Mesendoderm (in vitro differentiated cells): ENCODE measurements at regions not wholly inside any gene's neighbourhood (a gene's known extent, or its start where the extent isn't known, plus 50 kb on each side); places are given as distances from the start of the nearest gene placed in this dataset.

Source experiments
- DNase-seq: peaks from one replicate; pipeline ENCODE4 v3.0.0; 2013
- H2AK5ac ChIP-seq: 2 replicates; pipeline ENCODE4 v1.6.1; 2013; ENCODE audit warnings: low read length, inconsistent platforms
- H2BK120ac ChIP-seq: 2 replicates; pipeline ENCODE4 v1.6.1; 2013; ENCODE audit warnings: low read depth, mild to moderate bottlenecking, low read length, moderate library complexity, mixed read lengths
- H2BK15ac ChIP-seq: replicated peaks from 2 replicates; pipeline ENCODE4 v1.6.1; 2013; ENCODE audit warnings: low read depth, mild to moderate bottlenecking, moderate library complexity
- H2BK5ac ChIP-seq: 2 replicates; pipeline ENCODE4 v1.6.1; 2013; ENCODE audit warnings: low read length, inconsistent platforms
- H3K18ac ChIP-seq: 2 replicates; pipeline ENCODE4 v1.6.1; 2013; ENCODE audit warnings: mild to moderate bottlenecking, low read length, mixed read lengths
- H3K23ac ChIP-seq: one replicate; pipeline ENCODE4 v1.6.1; 2013; ENCODE audit warnings: low read length
- H3K27ac ChIP-seq: 2 replicates; pipeline ENCODE4 v1.5.1; 2013; ENCODE audit warnings: low read depth, mild to moderate bottlenecking, inconsistent platforms, low read length, moderate library complexity
- H3K27me3 ChIP-seq: 2 replicates; pipeline ENCODE4 v1.6.1; 2013; ENCODE audit warnings: low read length, control low read depth, mild to moderate bottlenecking, inconsistent platforms; ENCODE audit not compliant: insufficient read depth, poor library complexity
- H3K36me3 ChIP-seq: 2 replicates; pipeline ENCODE4 v1.6.1; 2013; ENCODE audit warnings: low read length, inconsistent platforms; ENCODE audit not compliant: control insufficient read depth, insufficient read depth
- H3K4ac ChIP-seq: one replicate; pipeline ENCODE4 v1.6.1; 2013; ENCODE audit warnings: low read depth, mild to moderate bottlenecking, low read length, moderate library complexity
- H3K4me1 ChIP-seq: 2 replicates; pipeline ENCODE4 v1.6.1; 2013; ENCODE audit warnings: low read depth, low read length, inconsistent platforms; ENCODE audit not compliant: control insufficient read depth
- H3K4me2 ChIP-seq: 2 replicates; pipeline ENCODE4 v1.6.1; 2013; ENCODE audit warnings: low read length
- H3K4me3 ChIP-seq: 2 replicates; pipeline ENCODE4 v1.5.1; 2013; ENCODE audit warnings: mild to moderate bottlenecking, low read length
- H3K56ac ChIP-seq: one replicate; pipeline ENCODE4 v1.6.1; 2013; ENCODE audit warnings: low read length
- H3K79me1 ChIP-seq: 2 replicates; pipeline ENCODE4 v1.6.1; 2013; ENCODE audit warnings: low read length, inconsistent platforms
- H3K79me2 ChIP-seq: 2 replicates; pipeline ENCODE4 v1.6.1; 2013; ENCODE audit warnings: mild to moderate bottlenecking, low read length; ENCODE audit not compliant: control insufficient read depth, insufficient read depth
- H3K9ac ChIP-seq: 2 replicates; pipeline ENCODE4 v1.6.1; 2013; ENCODE audit warnings: low read length, inconsistent platforms
- H4K5ac ChIP-seq: one replicate; pipeline ENCODE4 v1.6.1; 2013; ENCODE audit warnings: low read length
- H4K8ac ChIP-seq: one replicate; pipeline ENCODE4 v1.6.1; 2013; ENCODE audit warnings: low read depth, mild to moderate bottlenecking, control low read depth, low read length, moderate library complexity
- WGBS: extraction: QIAGEN DNeasy Blood & Tissue Kit; methylation state at CpG from one replicate; pipeline ENCODE4 v1.1.7; 2013; ENCODE audit warnings: low lambda C conversion rate, missing lambda C conversion rate; ENCODE audit not compliant: insufficient coverage; ENCODE audit errors: extremely low coverage; 5-methylcytosine and 5-hydroxymethylcytosine counted together

GRCh38 chr22:48084041-48084728 lies 1321.7 kb downstream of the TBC1D22A start:
- Histone ChIP-seq H3K79me2 (no peaks in the 10 kb centered on the region), H3K4ac (no peak overlapping the region), H3K9ac (no peak overlapping the region), H3K4me2 (no peak overlapping the region), H3K56ac (no peak overlapping the region), H3K36me3 (no peaks in the 10 kb centered on the region), H3K4me3 (no peak overlapping the region), H3K23ac (no peak overlapping the region), H2AK5ac (no peak overlapping the region), H2BK5ac (no peak overlapping the region), H4K8ac (no peak overlapping the region), H3K27ac (no peak overlapping the region), H3K79me1 (no peaks in the 10 kb centered on the region), H3K4me1 (no peaks in the 10 kb centered on the region), H4K5ac (no peak overlapping the region), H3K18ac (no peak overlapping the region), H2BK120ac (no peak overlapping the region), H3K27me3 (no peaks in the 10 kb centered on the region), H2BK15ac (no peak overlapping the region)
- peak; percentile 21 for DNase-seq
- no CpG with 5 or more reads among the region's 13 CpGs for WGBS

GRCh38 chr22:48083502-48083901 lies 1321.1 kb downstream of the TBC1D22A start:
- no CpG with 5 or more reads among the region's 10 CpGs for whole genome bisulfite sequencing

GRCh38 chr22:48082284-48082683 lies 1319.8 kb downstream of the TBC1D22A start:
- Histone ChIP-seq H2AK5ac (no peak overlapping the region), H3K79me2 (no peaks in the 10 kb centered on the region), H3K4ac (no peak overlapping the region), H3K9ac (no peak overlapping the region), H3K23ac (no peak overlapping the region), H3K79me1 (no peaks in the 10 kb centered on the region), H4K5ac (no peak overlapping the region), H4K8ac (no peak overlapping the region), H3K4me3 (no peak overlapping the region), H3K27me3 (no peaks in the 10 kb centered on the region), H3K18ac (no peak overlapping the region), H3K4me2 (no peak overlapping the region), H3K56ac (no peak overlapping the region), H3K4me1 (no peaks in the 10 kb centered on the region), H2BK5ac (no peak overlapping the region), H3K27ac (no peak overlapping the region), H2BK15ac (no peak overlapping the region), H2BK120ac (no peak overlapping the region), H3K36me3 (no peaks in the 10 kb centered on the region)
- WGBS, result no CpG with 5 or more reads among the region's 6 CpGs
- DNase-seq, result no peak

More at GRCh38 chr22:48083502-48083901, 1321.1 kb downstream of the TBC1D22A start:
- no peak overlapping the region for H3K18ac ChIP-seq
- no peaks in the 10 kb centered on the region for H3K4me1 ChIP-seq
- no peak overlapping the region for H2BK120ac ChIP-seq
- H2BK5ac ChIP-seq, result no peak overlapping the region
- no peak overlapping the region for H3K56ac ChIP-seq
- H3K27me3 ChIP-seq, result no peaks in the 10 kb centered on the region
- no peak overlapping the region for H3K27ac ChIP-seq
- no peak overlapping the region for H4K5ac ChIP-seq
- no peak overlapping the region for H3K4ac ChIP-seq
- H3K23ac ChIP-seq, result no peak overlapping the region
- no peak overlapping the region for H3K4me3 ChIP-seq
- no peak overlapping the region for H2BK15ac ChIP-seq
- no peak overlapping the region for H3K9ac ChIP-seq
- no peaks in the 10 kb centered on the region for H3K79me2 ChIP-seq
- H2AK5ac ChIP-seq, result no peak overlapping the region
- no peak overlapping the region for H3K4me2 ChIP-seq
- no peak overlapping the region for H4K8ac ChIP-seq
- no peak for DNase-seq
- no peaks in the 10 kb centered on the region for H3K36me3 ChIP-seq
- H3K79me1 ChIP-seq, result no peaks in the 10 kb centered on the region

- H3K9ac ChIP-seq, result no peak overlapping the region
- no peaks in the 10 kb centered on the region for H3K79me1 ChIP-seq
- H4K8ac ChIP-seq, result no peak overlapping the region
- H2BK120ac ChIP-seq, result no peak overlapping the region
- no peaks in the 10 kb centered on the region for H3K27me3 ChIP-seq
- H3K56ac ChIP-seq, result no peak overlapping the region
- H3K4ac ChIP-seq, result no peak overlapping the region
- WGBS, result no CpG with 5 or more reads among the region's 16 CpGs
- no peaks in the 10 kb centered on the region for H3K36me3 ChIP-seq
- no peak for DNase-seq
- H3K79me2 ChIP-seq, result no peaks in the 10 kb centered on the region
- no peak overlapping the region for H2AK5ac ChIP-seq
- no peak overlapping the region for H2BK5ac ChIP-seq
- H3K23ac ChIP-seq, result no peak overlapping the region
- H3K27ac ChIP-seq, result no peak overlapping the region
- H3K18ac ChIP-seq, result no peak overlapping the region
- H3K4me2 ChIP-seq, result no peak overlapping the region
- no peak overlapping the region for H2BK15ac ChIP-seq
- no peaks in the 10 kb centered on the region for H3K4me1 ChIP-seq
- no peak overlapping the region for H4K5ac ChIP-seq
- no peak overlapping the region for H3K4me3 ChIP-seq
These were observed 1318.8 kb downstream of the TBC1D22A start for GRCh38 chr22:48081281-48081680.

- Histone ChIP-seq H3K4me1 (no peaks in the 10 kb centered on the region), H3K23ac (no peak overlapping the region), H2AK5ac (no peak overlapping the region), H2BK15ac (no peak overlapping the region), H3K18ac (no peak overlapping the region), H3K4me2 (no peak overlapping the region), H3K4me3 (no peak overlapping the region), H3K56ac (no peak overlapping the region), H3K4ac (no peak overlapping the region), H2BK5ac (no peak overlapping the region), H3K79me2 (no peaks in the 10 kb centered on the region), H3K79me1 (no peaks in the 10 kb centered on the region), H4K8ac (no peak overlapping the region), H3K27me3 (no peaks in the 10 kb centered on the region), H3K9ac (no peak overlapping the region), H3K27ac (no peak overlapping the region), H4K5ac (no peak overlapping the region), H3K36me3 (no peaks in the 10 kb centered on the region), H2BK120ac (no peak overlapping the region)
- DNase-seq, result no peak
- WGBS, result 100% methylated on average over 2 of the region's 21 CpGs
These were observed 1318.1 kb downstream of the TBC1D22A start for GRCh38 chr22:48080316-48081165.
